ENCODE measurements at regions not wholly inside any gene's neighbourhood (a gene's known extent, or its start where the extent isn't known, plus 50 kb on each side); places are given as distances from the start of the nearest gene placed in this dataset.
A peak's percentile ranks its signal among the peaks of the same experiment; 100 is the strongest.

DNA sequence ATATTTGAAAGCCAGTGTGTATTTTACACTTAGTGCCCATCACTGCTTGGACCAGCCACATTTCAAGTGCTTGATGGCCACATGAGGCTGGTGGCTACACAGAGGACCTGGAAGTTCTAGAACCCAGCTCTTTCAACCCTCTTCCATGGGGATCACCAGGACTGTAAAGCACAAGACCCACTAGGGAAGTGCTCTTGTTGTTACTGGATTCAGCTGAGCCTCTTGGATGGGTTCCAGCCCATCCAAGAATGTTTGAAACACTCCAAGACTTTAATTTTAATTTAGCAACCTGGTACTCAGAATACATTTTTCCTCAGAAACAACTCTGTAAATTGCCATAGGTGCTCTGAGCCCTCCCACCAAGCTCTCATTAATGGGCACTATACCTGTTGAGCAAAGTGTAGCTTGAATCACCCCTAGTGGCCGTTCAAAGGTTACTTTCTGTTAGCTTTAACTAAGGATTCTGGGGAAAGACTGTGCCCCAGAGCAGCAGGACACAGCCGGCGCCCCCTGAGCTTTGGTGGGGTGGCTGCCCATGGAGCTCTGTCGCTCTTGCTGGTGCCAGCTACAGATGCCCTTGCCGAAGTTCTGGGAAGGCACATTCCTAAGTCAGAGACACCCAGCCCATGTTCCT lies 212.4 kb downstream of the HSD17B3 start:
- no peak for ATAC-seq
- DNase-seq (ENCODE audit: low spot score) = no peak

- DNase-seq (ENCODE audit: low spot score) (no peak), ATAC-seq (no peak)
These were observed 213.0 kb downstream of the ERCC6L2 start for GRCh38 chr9:96088510-96088909.

DNA sequence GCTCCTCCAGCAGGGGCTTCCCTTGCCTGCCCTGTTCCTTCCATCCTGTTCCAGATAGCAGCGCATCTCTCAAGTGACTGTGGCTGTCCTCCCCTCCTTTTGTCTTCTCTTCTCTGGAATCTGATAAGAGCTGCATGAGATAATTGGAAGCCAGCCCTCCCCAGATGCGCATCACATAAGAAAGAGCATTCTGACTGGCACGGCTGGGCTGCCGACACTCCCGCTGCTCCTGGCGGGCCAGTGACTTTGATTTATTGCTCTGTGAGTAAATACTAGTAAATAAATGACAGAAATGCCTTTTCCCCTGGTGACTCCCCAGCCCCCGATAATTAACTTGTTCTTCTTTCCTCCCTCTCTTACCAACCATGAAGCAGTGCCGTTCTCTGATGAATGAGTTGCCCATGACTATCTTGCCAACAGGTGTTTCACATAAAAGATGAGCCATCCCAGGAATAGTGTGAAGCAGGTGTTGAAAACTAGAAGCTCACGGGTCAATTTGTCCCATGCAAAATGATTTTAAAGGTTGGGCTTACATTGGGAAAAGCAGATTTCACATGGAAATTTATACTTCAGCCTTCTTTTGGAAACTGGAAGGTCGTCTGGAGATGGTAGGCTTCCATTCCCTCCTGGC lies 212.3 kb downstream of the ERCC6L2 start:
- DNase-seq (ENCODE audit: low spot score) (no peak), ATAC-seq (peak; percentile 15)

GRCh38 chr9:96086936-96087571 lies 211.6 kb downstream of the ERCC6L2 start:
- no peak for ATAC-seq
- no peak for DNase-seq (ENCODE audit: low spot score)

- no peak for DNase-seq (ENCODE audit: low spot score)
- no peak for ATAC-seq
These were observed 210.1 kb downstream of the ERCC6L2 start for GRCh38 chr9:96085491-96086143.

GRCh38 chr9:96084331-96084734 lies 208.8 kb downstream of the ERCC6L2 start:
- ATAC-seq (no peak), DNase-seq (ENCODE audit: low spot score) (no peak)

DNA sequence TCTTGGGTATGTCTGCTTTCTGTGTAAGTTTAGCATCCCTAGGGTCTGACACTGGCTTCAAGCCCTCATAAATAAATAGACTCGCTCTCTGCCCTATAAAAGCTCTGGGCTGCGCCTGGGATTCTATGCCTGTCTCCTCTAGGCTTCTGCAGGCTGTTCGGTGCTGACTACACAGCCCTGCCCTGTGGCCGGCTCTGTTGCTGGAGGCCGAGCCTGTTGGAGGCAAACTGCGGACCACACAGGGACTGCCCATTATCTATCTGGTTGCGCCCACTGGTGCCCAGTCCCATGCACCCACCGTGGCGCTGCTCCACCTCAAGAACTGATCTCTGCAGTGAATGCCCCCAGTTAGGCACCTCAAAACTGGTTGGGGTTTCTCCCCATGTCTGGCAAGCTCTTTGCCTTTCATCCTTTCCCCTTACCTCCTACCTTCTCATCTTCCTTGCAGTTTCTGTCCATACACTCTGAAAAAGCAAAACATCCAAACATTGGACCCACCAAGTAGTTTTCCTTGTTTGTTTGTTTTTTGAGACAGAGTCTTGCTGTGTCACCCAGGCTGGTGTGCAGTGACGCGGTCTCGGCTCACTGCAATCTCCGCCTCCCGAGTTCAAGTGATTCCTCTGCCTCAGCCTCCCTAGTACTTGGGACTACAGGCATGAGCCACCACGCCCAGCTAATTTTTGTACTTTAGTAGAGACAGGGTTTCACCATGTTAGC lies 207.2 kb downstream of the ERCC6L2 start:
- ATAC-seq (no peak), DNase-seq (ENCODE audit: low spot score) (peak; percentile 27)

DNA sequence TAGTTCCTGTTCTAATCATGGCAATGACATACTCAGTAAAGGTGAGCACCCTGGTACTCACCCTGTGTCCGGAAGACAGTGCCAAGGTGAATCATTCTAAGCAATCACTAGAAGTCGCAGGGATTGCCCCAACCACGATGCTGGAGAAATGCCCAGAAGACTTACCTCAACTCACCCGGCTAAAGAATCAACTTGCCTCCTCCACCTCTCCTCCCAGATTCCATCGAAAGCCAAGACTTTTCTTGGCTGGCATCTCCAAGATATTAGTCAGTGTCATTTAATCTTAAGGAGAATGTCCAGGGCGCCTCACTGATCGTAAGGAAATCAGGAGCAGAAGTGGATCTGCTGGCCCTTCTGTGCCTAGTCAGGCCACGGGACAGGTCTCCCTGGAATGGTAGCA lies 204.9 kb downstream of the ERCC6L2 start:
- ATAC-seq (no peak), DNase-seq (ENCODE audit: low spot score) (no peak)

DNA sequence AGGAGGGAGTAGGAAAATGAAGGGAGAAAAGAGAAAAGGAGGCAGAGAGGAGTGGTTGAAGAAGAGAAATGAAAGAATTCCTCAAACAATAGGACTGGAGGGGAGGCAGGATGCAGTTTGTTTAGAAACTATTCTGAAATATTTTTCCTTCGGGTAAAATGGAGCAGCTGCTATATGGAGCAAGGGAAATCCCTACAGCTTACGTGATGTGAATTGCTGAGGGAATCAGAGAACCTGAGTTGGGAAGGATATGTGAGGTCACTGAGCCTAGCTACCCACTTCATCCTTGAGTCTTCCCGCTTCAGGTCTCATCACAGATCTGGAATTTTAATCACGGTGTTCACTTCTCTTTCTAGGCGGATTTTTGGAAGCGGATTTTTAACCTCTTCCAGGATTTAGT lies 204.3 kb downstream of the ERCC6L2 start:
- ATAC-seq (no peak), DNase-seq (ENCODE audit: low spot score) (no peak)

GRCh38 chr9:96078897-96079490 lies 203.5 kb downstream of the ERCC6L2 start:
- DNase-seq (ENCODE audit: low spot score) = no peak
- no peak for ATAC-seq

DNA sequence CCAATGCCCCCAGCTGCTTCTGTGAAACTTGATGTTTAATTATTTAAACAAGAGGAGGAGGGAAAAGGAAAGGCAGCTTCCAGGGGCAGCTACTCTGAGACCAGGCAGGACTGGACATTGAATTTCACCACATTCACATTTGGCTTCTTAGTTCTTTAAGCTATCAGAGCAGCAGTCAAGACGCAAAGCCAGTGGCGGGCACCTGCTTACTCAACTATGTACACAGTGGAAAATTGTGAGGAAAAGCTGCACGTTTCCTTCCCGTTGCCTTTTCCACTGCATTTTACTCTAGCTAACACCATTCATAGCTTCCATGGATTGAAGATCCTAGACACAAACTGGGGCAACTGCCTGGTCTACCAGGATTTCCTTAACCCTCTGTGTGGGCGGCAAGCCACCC lies 200.3 kb downstream of the ERCC6L2 start:
- ATAC-seq (no peak), DNase-seq (ENCODE audit: low spot score) (no peak)

- no peak for ATAC-seq
- no peak for DNase-seq (ENCODE audit: low spot score)
These were observed 199.6 kb downstream of the ERCC6L2 start for GRCh38 chr9:96075111-96075510.

DNA sequence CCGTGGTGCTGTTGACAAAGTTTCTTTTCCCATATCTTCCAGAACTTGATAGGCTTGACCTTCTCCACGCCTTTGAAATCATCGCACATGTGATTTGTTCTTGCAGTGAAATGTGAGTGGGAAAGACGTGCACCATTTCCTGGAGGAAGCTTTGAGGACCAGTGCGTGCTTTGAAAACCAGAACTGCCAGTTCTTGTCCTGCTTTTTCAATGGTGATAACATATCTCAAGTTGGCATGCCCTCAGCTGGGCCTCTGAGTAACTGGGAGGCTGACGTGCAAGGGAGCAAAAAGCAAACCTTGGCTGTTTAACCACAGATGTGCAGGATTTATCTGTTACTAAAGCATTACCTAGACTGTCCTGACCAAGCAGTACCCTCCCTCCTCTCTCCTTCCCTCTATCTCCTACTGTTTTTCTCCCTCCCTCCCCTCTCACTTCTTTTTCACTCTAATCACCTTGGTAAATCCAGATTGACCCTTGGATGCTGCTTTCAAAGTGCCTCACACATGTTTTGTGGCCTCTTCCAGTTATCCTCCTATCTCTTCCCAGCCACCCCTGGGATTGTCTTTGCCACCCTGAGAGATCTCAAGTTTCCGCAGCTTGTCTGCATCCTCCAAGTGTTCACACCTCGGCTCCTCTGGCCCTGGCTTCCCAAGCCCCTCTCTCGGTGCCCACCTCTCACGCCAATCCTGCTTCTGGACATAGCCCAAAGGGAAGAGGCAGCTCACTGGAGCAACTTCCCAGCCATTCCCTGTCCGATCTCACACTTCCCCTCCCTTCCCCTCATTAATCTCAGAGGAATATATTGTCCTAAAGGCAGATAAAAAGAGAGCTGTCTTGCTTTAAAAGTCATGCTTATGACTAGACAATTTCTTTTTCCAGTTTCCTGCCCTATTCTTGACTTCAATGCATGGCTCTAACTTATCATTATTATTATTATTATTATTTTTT lies 198.3 kb downstream of the ERCC6L2 start:
- ATAC-seq (peak; percentile 65), DNase-seq (ENCODE audit: low spot score) (no peak)

- ATAC-seq (no peak), DNase-seq (ENCODE audit: low spot score) (no peak)
These were observed 197.4 kb downstream of the ERCC6L2 start for GRCh38 chr9:96072930-96073329.

- ATAC-seq (no peak), DNase-seq (ENCODE audit: low spot score) (no peak)
These were observed 196.3 kb downstream of the ERCC6L2 start for GRCh38 chr9:96071815-96072124.

GRCh38 chr9:96071076-96071814 lies 195.8 kb downstream of the ERCC6L2 start:
- ATAC-seq (peak; percentile 34), DNase-seq (ENCODE audit: low spot score) (no peak)

GRCh38 chr9:96069629-96070220 lies 194.2 kb downstream of the ERCC6L2 start:
- ATAC-seq (no peak), DNase-seq (ENCODE audit: low spot score) (no peak)

GRCh38 chr9:96068511-96068910 lies 193.0 kb downstream of the ERCC6L2 start:
- DNase-seq (ENCODE audit: low spot score) (peak; percentile 76), ATAC-seq (peak; percentile 76)

DNA sequence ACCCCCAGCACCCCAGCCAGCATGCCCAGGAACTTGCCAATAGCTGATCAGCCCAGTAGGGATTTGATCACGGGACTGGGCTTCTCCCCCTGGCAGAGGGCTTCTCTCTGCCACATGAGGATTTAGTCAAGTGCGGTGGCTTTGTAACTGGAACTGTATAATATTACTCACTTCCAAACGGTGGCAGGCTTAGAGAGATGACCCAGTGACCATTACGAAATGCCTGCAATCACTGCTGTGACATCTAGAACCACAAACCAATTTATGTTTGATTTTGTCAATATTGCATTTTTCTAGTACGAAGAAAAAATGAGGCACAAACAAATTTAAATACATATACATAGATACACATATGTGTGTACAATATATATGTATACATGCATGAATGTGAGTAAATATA lies 192.1 kb downstream of the ERCC6L2 start:
- peak; percentile 83 for ATAC-seq
- peak; percentile 55 for DNase-seq (ENCODE audit: low spot score)
